ENCODE measurements at regions not wholly inside any gene's neighbourhood (a gene's known extent, or its start where the extent isn't known, plus 50 kb on each side); places are given as distances from the start of the nearest gene placed in this dataset.

DNA sequence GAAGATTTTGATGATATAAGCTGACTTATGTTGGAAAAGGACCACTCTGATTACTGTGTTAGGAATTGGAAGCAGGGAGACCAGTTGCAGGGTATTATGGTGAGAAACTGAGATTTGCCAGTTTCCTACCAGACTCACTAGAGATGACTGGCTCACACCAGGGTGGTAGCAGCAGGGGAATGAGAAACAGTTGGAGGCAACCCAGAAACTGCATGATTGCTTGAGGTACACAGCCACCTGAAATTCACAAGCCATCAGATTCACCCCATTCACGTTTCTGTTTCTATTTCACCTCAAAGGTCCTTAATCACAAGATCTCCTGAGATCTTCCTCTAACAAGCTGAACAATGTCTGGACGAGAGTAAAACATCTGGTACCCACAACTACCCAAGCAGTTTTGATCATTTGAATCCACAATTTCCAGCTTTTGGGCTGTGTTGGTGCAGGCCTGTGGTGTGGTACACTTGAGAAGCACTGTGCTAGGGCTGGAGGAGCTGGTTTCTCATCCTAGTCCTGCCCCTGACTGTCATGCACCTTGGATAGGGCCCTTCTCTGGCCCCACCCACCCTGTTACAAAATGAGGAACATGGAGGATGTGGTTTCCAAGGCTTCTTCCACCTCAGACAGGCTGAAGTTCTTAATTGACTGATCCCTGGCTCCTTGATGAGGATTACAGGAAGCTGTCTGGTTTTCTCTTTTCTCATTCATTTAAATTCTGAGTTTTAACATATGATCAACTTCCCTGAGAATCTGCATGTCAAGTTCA lies 233.4 kb downstream of the INSC start:
- TF ChIP-seq, protein P1, sequence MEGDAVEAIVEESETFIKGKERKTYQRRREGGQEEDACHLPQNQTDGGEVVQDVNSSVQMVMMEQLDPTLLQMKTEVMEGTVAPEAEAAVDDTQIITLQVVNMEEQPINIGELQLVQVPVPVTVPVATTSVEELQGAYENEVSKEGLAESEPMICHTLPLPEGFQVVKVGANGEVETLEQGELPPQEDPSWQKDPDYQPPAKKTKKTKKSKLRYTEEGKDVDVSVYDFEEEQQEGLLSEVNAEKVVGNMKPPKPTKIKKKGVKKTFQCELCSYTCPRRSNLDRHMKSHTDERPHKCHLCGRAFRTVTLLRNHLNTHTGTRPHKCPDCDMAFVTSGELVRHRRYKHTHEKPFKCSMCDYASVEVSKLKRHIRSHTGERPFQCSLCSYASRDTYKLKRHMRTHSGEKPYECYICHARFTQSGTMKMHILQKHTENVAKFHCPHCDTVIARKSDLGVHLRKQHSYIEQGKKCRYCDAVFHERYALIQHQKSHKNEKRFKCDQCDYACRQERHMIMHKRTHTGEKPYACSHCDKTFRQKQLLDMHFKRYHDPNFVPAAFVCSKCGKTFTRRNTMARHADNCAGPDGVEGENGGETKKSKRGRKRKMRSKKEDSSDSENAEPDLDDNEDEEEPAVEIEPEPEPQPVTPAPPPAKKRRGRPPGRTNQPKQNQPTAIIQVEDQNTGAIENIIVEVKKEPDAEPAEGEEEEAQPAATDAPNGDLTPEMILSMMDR (conservative IDR thresholded peaks at IDR 0.05; ENCODE audit: low read depth, low read length): no peak
- TF ChIP-seq EZH2 (IDR thresholded peaks at IDR 0.05; ENCODE audit: borderline replicate concordance, low read depth, low read length, poor library complexity, severe bottlenecking): no peak
